ENCODE measurements at regions not wholly inside any gene's neighbourhood (a gene's known extent, or its start where the extent isn't known, plus 50 kb on each side); places are given as distances from the start of the nearest gene placed in this dataset.

DNA sequence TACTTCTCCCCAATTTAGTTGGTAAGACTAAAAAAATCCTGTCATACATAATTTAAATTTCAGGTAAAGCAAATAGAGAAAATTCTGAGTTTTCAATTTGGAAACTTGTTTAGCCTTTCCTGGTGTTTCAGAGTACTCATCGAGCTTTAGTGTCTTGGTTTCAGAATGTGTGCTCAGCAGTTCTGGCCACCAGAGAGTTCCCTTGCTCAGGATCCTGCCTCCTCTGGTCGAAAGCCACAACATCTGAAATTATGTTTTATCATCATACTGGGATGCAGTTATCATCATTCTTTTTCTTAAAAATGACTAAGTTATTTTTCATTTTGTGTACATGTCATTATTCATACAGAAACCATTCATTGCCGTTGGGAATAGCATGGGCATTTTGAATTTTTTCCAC is 263.2 kb upstream of the SPRY2 start:
- TF ChIP-seq CTCF (IDR thresholded peaks at IDR 0.05; ENCODE audit: low read depth, low read length, missing control alignments), result peak; percentile 17
- H3K27ac ChIP-seq, result no peak overlapping the region
- H3K27me3 ChIP-seq (replicated peaks), result no peaks in the 10 kb centered on the region
- H3K36me3 ChIP-seq (replicated peaks), result no peaks in the 10 kb centered on the region
- no peak for DNase-seq
- in situ Hi-C loops (cut with HindIII; ENCODE audit: low pct_ligation_motif_present, low sequenced_read_pairs), result no loop called here
- no peak overlapping the region for H3K4me3 ChIP-seq (ENCODE audit: low read depth, low read length)

DNA sequence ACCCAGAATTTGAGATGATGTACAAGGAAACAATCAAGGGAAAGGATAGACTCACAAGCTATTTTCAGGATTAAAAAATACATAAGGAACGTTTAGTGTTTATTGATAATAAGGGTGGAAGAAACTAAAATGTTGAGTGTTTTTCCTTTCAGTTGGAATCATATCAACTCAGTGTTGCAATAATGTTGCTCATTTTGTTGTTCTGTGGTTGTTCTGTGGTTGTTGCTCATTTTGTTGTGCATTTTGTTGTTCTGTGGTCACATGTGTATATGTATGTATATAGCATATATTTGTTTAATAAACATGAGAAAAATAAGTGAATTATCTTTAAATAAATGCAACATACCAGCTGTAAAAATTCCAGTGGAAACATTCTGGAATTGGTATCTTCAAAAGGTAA is 262.4 kb upstream of the SPRY2 start:
- in situ Hi-C loops (cut with HindIII; ENCODE audit: low pct_ligation_motif_present, low sequenced_read_pairs), result no loop called here
- no peak overlapping the region for H3K27ac ChIP-seq
- no peak for TF ChIP-seq CTCF (IDR thresholded peaks at IDR 0.05; ENCODE audit: low read depth, low read length, missing control alignments)
- no peak for DNase-seq
- H3K36me3 ChIP-seq (replicated peaks), result no peaks in the 10 kb centered on the region
- H3K4me3 ChIP-seq (ENCODE audit: low read depth, low read length), result no peak overlapping the region
- no peaks in the 10 kb centered on the region for H3K27me3 ChIP-seq (replicated peaks)

- no peak for DNase-seq
- no peak overlapping the region for H3K4me3 ChIP-seq (ENCODE audit: low read depth, low read length)
- no peaks in the 10 kb centered on the region for H3K27me3 ChIP-seq (replicated peaks)
- H3K36me3 ChIP-seq (replicated peaks), result no peaks in the 10 kb centered on the region
- no peak for TF ChIP-seq CTCF (IDR thresholded peaks at IDR 0.05; ENCODE audit: low read depth, low read length, missing control alignments)
- in situ Hi-C loops (cut with HindIII; ENCODE audit: low pct_ligation_motif_present, low sequenced_read_pairs), result no loop called here
- no peak overlapping the region for H3K27ac ChIP-seq
Measured at GRCh38 chr13:80599765-80600164, 258.8 kb upstream of the SPRY2 start.

- Histone ChIP-seq H3K27ac (no peak overlapping the region), H3K4me3 (ENCODE audit: low read depth, low read length) (no peak overlapping the region), H3K27me3 (replicated peaks) (no peaks in the 10 kb centered on the region), H3K36me3 (replicated peaks) (no peaks in the 10 kb centered on the region)
- DNase-seq, result no peak
- TF ChIP-seq CTCF (IDR thresholded peaks at IDR 0.05; ENCODE audit: low read depth, low read length, missing control alignments), result no peak
- in situ Hi-C loops (cut with HindIII; ENCODE audit: low pct_ligation_motif_present, low sequenced_read_pairs), result no loop called here
Measured at GRCh38 chr13:80598189-80598588, 257.3 kb upstream of the SPRY2 start.

GRCh38 chr13:80591976-80592740 is 251.2 kb upstream of the SPRY2 start:
- Histone ChIP-seq H3K4me3 (ENCODE audit: low read depth, low read length) (no peak overlapping the region), H3K27me3 (replicated peaks) (no peaks in the 10 kb centered on the region), H3K36me3 (replicated peaks) (no peaks in the 10 kb centered on the region), H3K27ac (no peak overlapping the region)
- no peak for DNase-seq
- in situ Hi-C loops (cut with HindIII; ENCODE audit: low pct_ligation_motif_present, low sequenced_read_pairs), result no loop called here
- TF ChIP-seq CTCF (IDR thresholded peaks at IDR 0.05; ENCODE audit: low read depth, low read length, missing control alignments), result no peak

- no peak for TF ChIP-seq CTCF (IDR thresholded peaks at IDR 0.05; ENCODE audit: low read depth, low read length, missing control alignments)
- Histone ChIP-seq H3K4me3 (ENCODE audit: low read depth, low read length) (no peak overlapping the region), H3K27me3 (replicated peaks) (no peaks in the 10 kb centered on the region), H3K27ac (no peak overlapping the region), H3K36me3 (replicated peaks) (no peaks in the 10 kb centered on the region)
- DNase-seq, result no peak
- in situ Hi-C loops (cut with HindIII; ENCODE audit: low pct_ligation_motif_present, low sequenced_read_pairs), result no loop called here
Measured at GRCh38 chr13:80590551-80590950, 249.6 kb upstream of the SPRY2 start.
